ENCODE measurements at regions not wholly inside any gene's neighbourhood (a gene's known extent, or its start where the extent isn't known, plus 50 kb on each side); places are given as distances from the start of the nearest gene placed in this dataset.

DNA sequence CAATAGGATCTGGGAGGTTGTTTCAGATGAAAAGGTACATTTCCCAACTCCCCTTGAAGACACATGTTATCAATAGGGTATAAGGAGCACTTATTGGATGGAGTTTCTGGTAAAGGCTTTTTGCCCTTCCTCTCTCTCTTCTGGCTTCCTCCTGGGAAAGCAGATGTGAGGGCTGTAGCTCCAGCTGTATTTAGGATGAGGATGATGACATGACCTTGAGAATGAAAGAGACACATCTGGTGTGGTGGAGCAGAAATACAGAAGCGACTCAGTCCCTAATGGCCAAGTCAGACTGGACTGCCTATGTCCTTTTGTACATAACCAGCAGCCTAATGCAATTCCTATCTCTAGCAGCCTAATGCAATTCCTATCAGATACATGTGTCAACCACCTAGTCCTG, 100.9 kb upstream of the NXPH2 start:
- no peak for TF ChIP-seq ZBTB7A (IDR thresholded peaks at IDR 0.05; ENCODE audit: low read depth)
- no peak for TF ChIP-seq RAD21 (IDR thresholded peaks at IDR 0.05; ENCODE audit: low read depth)
- TF ChIP-seq, protein P1, sequence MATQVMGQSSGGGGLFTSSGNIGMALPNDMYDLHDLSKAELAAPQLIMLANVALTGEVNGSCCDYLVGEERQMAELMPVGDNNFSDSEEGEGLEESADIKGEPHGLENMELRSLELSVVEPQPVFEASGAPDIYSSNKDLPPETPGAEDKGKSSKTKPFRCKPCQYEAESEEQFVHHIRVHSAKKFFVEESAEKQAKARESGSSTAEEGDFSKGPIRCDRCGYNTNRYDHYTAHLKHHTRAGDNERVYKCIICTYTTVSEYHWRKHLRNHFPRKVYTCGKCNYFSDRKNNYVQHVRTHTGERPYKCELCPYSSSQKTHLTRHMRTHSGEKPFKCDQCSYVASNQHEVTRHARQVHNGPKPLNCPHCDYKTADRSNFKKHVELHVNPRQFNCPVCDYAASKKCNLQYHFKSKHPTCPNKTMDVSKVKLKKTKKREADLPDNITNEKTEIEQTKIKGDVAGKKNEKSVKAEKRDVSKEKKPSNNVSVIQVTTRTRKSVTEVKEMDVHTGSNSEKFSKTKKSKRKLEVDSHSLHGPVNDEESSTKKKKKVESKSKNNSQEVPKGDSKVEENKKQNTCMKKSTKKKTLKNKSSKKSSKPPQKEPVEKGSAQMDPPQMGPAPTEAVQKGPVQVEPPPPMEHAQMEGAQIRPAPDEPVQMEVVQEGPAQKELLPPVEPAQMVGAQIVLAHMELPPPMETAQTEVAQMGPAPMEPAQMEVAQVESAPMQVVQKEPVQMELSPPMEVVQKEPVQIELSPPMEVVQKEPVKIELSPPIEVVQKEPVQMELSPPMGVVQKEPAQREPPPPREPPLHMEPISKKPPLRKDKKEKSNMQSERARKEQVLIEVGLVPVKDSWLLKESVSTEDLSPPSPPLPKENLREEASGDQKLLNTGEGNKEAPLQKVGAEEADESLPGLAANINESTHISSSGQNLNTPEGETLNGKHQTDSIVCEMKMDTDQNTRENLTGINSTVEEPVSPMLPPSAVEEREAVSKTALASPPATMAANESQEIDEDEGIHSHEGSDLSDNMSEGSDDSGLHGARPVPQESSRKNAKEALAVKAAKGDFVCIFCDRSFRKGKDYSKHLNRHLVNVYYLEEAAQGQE (IDR thresholded peaks at IDR 0.05; ENCODE audit: low read depth) = no peak
- TF ChIP-seq TCF12 (IDR thresholded peaks at IDR 0.05; ENCODE audit: low read depth) = no peak
- TF ChIP-seq, protein P2, sequence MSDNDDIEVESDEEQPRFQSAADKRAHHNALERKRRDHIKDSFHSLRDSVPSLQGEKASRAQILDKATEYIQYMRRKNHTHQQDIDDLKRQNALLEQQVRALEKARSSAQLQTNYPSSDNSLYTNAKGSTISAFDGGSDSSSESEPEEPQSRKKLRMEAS (IDR thresholded peaks at IDR 0.05) = no peak
- no peak for TF ChIP-seq CREB1 (IDR thresholded peaks at IDR 0.05; ENCODE audit: low read depth)
- TF ChIP-seq NFIC (IDR thresholded peaks at IDR 0.05) = no peak

- no peak for TF ChIP-seq FOXM1 (IDR thresholded peaks at IDR 0.05; ENCODE audit: borderline replicate concordance, low read depth)
- TF ChIP-seq, protein P1 (IDR thresholded peaks at IDR 0.05; ENCODE audit: low read depth) = no peak
- no peak for TF ChIP-seq YY1 (IDR thresholded peaks at IDR 0.05; ENCODE audit: low read depth)
- no peak for TF ChIP-seq EP300 (IDR thresholded peaks at IDR 0.05; ENCODE audit: borderline replicate concordance)
- no peak for TF ChIP-seq TAF1 (IDR thresholded peaks at IDR 0.05; ENCODE audit: low read depth)
- TF ChIP-seq NFIC (IDR thresholded peaks at IDR 0.05) = no peak
- TF ChIP-seq ZBTB7A (IDR thresholded peaks at IDR 0.05; ENCODE audit: low read depth) = no peak
- TF ChIP-seq USF1 (IDR thresholded peaks at IDR 0.05) = no peak
- TF ChIP-seq, protein P2 (IDR thresholded peaks at IDR 0.05) = no peak
- TF ChIP-seq EGR1 (IDR thresholded peaks at IDR 0.05) = no peak
Measured at GRCh38 chr2:138879931-138880330, 99.7 kb upstream of the NXPH2 start.

DNA sequence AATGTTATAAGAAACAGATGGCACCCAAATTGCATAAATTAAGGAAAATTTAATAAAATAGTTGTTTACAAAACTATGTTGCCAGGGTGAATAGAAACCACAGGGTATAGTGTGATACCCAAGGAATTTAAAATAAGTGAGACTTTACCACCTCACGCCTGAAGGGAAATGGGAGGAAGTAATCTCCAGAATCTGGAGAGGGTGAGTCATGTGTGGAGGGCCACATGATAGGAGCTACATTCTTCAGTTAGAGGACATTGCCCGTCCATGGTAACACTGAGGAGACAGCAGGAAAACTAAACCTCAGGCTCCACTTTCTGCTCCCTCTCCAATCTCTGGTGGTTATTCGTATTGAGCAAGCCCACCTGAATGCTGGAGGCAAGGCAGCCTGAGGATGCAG, 97.2 kb upstream of the NXPH2 start:
- TF ChIP-seq USF1 (IDR thresholded peaks at IDR 0.05) (no peak), TCF12 (IDR thresholded peaks at IDR 0.05; ENCODE audit: low read depth) (no peak), FOXM1 (IDR thresholded peaks at IDR 0.05; ENCODE audit: borderline replicate concordance, low read depth) (no peak), ZBTB7A (IDR thresholded peaks at IDR 0.05; ENCODE audit: low read depth) (no peak)
- TF ChIP-seq, protein P2 (IDR thresholded peaks at IDR 0.05) = no peak
- TF ChIP-seq, protein P1 (IDR thresholded peaks at IDR 0.05; ENCODE audit: low read depth) = no peak

- TF ChIP-seq TAF1 (IDR thresholded peaks at IDR 0.05; ENCODE audit: low read depth) (no peak), NFIC (IDR thresholded peaks at IDR 0.05) (no peak), YY1 (IDR thresholded peaks at IDR 0.05; ENCODE audit: low read depth) (no peak), FOXM1 (IDR thresholded peaks at IDR 0.05; ENCODE audit: borderline replicate concordance, low read depth) (no peak), CREB1 (IDR thresholded peaks at IDR 0.05; ENCODE audit: low read depth) (no peak), TCF12 (IDR thresholded peaks at IDR 0.05; ENCODE audit: low read depth) (no peak), ZBTB7A (IDR thresholded peaks at IDR 0.05; ENCODE audit: low read depth) (no peak), EP300 (IDR thresholded peaks at IDR 0.05; ENCODE audit: borderline replicate concordance) (no peak), CEBPB (IDR thresholded peaks at IDR 0.05) (no peak), RAD21 (IDR thresholded peaks at IDR 0.05; ENCODE audit: low read depth) (no peak), EGR1 (IDR thresholded peaks at IDR 0.05) (no peak), USF1 (IDR thresholded peaks at IDR 0.05) (no peak), TEAD4 (IDR thresholded peaks at IDR 0.05) (no peak)
- TF ChIP-seq, protein P2 (IDR thresholded peaks at IDR 0.05) = no peak
- TF ChIP-seq, protein P1 (IDR thresholded peaks at IDR 0.05; ENCODE audit: low read depth) = no peak
Measured at GRCh38 chr2:138874251-138874650, 94.1 kb upstream of the NXPH2 start.

Measured in Ishikawa (cell line).